Esophagus muscularis mucosa (tissue), 3 donors: ENCODE measurements at regions not wholly inside any gene's neighbourhood (a gene's known extent, or its start where the extent isn't known, plus 50 kb on each side); places are given as distances from the start of the nearest gene placed in this dataset.

Source experiments
- CTCF ChIP-seq, 3 experiments: fragments of 200-600 bp in 2 of 3; fragments of 450-650 bp in 1 of 3; sonication (generic) in 2 of 3; IDR thresholded peaks; one replicate each; pipeline ENCODE4 v1.5.1; 2017 to 2019; ENCODE audit warnings: antibody characterized with exemption in 3 of 3, mild to moderate bottlenecking in 2 of 3, moderate library complexity in 1 of 3
- POLR2AphosphoS5 ChIP-seq, 2 donors: sonication (generic); formaldehyde crosslinking; IDR thresholded peaks; one replicate each; pipeline ENCODE4 v1.6.1; 2017; ENCODE audit warnings: antibody characterized with exemption in 2 of 2

- no peak for TF ChIP-seq CTCF (IDR thresholded peaks at IDR 0.05)
- TF ChIP-seq POLR2AphosphoS5 (IDR thresholded peaks at IDR 0.05): no peak
Observed at GRCh38 chr6:106724337-106724736, 95.0 kb downstream of the QRSL1 start.
